Islet precursor cell (in vitro differentiated cells): ENCODE measurements at regions not wholly inside any gene's neighbourhood (a gene's known extent, or its start where the extent isn't known, plus 50 kb on each side); places are given as distances from the start of the nearest gene placed in this dataset.

Experiments
- DNase-seq: peaks from one replicate; pipeline ENCODE4 v3.0.0-alpha.2; 2018

GRCh38 chr3:160170409-160171370 is 54.5 kb upstream of the C3orf80 start:
- DNase-seq, result no peak

DNA sequence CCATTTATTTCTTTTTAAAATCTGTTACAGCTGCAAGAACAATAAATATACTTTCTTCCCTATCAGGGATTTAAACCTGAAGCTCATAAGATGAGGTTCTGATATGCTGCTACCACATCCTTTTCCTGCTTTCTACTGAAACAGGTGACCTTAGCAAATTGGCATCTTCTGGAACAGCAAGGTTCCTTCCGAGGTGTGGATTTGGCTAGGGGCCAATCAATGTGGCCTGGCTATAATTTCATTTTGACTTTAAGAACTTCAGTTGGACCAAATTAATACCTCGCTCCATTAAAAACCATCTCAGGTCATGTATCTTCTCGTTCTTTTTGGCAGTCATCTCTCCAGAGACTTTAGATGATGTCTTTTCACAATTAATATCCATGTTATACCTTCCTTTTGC is 53.4 kb upstream of the C3orf80 start:
- no peak for DNase-seq

GRCh38 chr3:160174621-160175020 is 50.6 kb upstream of the C3orf80 start:
- no peak for DNase-seq
